ENCODE measurements at regions not wholly inside any gene's neighbourhood (a gene's known extent, or its start where the extent isn't known, plus 50 kb on each side); places are given as distances from the start of the nearest gene placed in this dataset.
A peak's percentile ranks its signal among the peaks of the same experiment; 100 is the strongest.
"Not testable (repeated sequence)": the region's sequence is repeated elsewhere in the genome, so short reads cannot be mapped to it uniquely, and the experiment has no call there.

- ATAC-seq, result no peak
- DNase-seq (ENCODE audit: missing footprints), result no peak
- intact Hi-C loops (cut with DNase I), result no loop called here
These were observed 130.0 kb upstream of the ZNF217 start for GRCh38 chr20:53723621-53724020.

DNA sequence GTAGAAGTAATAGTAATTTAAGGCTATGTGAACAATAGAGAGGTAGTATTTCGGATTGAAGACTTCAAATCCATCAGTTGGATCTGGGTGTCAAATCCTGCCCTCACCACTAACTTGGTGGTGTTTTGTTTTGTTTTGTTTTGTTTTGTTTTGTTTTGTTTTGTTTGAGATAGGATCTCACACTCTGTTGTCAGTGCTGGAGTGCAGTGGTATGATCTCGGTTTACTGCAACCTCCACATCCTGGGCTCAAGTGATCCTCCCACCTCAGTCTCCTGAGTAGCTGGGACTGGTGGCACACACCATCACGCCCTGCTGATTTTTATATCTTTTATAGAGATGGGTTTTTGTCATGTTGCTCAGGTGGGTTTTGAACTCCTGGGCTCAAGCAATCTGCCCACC lies 129.4 kb upstream of the ZNF217 start:
- intact Hi-C loops (cut with DNase I), result no loop called here
- DNase-seq (ENCODE audit: missing footprints), result no peak
- no peak for ATAC-seq

DNA sequence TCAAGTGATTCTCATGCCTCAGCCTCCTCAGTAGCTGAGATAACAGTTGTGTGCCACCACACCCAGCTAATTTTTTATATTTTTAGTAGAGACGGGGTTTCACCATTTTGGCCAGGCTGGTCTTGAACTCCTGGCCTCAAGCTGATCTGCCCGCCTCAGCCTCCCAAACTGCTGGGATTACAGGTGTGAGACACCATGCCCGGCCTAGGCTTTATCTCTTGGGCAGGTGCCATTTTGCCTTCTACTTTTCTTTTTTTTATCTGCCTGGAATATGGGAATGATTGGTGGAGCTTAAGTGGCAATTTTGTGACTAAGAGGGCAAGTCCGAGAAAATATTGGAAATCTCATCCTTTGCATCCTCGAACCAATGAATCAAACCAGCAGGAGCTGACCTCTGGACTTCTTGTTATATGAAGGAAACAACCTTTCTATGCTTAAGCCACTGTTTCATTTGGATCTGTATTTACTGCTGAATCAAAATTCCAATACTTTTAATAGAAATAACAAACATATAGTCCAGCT lies 128.9 kb upstream of the ZNF217 start:
- ATAC-seq, result no peak
- DNase-seq (ENCODE audit: missing footprints), result no peak

DNA sequence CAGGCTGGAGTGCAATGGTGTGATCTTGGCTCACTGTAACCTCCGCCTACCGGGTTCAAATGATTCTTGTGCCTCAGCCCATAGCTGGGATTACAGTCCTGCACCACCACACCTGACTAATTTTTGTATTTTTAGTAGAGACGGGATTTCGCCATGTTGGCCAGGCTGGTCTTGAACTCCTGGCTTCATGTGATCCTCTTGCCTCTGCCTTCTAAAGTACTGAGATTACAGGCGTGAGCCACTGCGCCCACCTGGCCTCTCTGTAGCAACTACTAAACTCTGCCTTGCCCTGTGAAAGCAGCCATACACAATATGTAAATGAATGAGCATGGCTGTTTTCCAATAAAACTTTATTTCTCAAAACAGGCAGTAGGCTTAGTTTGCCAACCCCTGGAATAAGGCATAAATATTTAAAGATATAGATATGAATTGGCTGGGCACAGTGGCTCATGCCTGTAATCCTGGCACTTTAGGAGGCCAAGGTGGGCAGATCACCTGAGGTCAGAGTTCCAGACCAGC lies 127.9 kb upstream of the ZNF217 start:
- ATAC-seq; DNase-seq (ENCODE audit: missing footprints); intact Hi-C loops (cut with DNase I): not testable (repeated sequence)

More for the DNA sequence above, 128.9 kb upstream of the ZNF217 start:
- intact Hi-C loops (cut with DNase I), result no loop called here

DNA sequence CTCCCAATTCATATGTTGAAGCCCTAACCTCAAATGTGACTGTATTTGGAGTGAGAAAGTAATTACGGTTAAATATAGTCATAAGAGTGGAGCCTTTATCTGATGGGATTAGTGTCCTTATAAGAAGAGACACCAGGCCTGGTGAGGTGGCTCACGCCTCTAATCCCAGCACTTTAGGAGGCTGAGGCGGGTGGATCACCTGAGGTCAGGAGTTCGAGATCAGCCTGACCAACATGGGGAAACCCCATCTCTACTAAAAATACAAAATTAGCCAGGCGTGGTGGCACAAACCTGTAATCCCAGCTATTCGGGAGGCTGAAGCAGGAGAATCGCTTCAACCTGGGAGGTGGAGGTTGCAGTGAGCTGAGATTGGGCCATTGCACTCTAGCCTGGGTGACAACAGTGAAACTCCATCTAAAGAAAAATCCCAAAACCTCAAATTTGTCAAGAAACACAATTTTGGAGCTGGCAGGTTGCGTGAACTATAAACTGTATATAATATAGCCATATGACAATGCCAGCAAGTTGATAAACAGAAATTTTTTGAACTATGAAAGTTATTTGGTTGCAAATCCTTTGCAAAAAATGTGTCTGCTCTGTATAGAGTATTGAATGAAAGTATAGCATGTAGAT lies 125.6 kb upstream of the ZNF217 start:
- not testable (repeated sequence) for DNase-seq (ENCODE audit: missing footprints); ATAC-seq

GRCh38 chr20:53718142-53719021 lies 124.7 kb upstream of the ZNF217 start:
- DNase-seq (ENCODE audit: missing footprints), result no peak
- ATAC-seq, result no peak
- intact Hi-C loops (cut with DNase I), result no loop called here

More for the DNA sequence above, 125.6 kb upstream of the ZNF217 start:
- intact Hi-C loops (cut with DNase I), result not testable (repeated sequence)

- no peak for ATAC-seq
- DNase-seq (ENCODE audit: missing footprints), result no peak
- intact Hi-C loops (cut with DNase I), result no loop called here
These were observed 122.8 kb upstream of the ZNF217 start for GRCh38 chr20:53716395-53716794.

GRCh38 chr20:53714524-53714923 lies 120.9 kb upstream of the ZNF217 start:
- intact Hi-C loops (cut with DNase I), result no loop called here
- no peak for ATAC-seq
- DNase-seq (ENCODE audit: missing footprints), result no peak

DNA sequence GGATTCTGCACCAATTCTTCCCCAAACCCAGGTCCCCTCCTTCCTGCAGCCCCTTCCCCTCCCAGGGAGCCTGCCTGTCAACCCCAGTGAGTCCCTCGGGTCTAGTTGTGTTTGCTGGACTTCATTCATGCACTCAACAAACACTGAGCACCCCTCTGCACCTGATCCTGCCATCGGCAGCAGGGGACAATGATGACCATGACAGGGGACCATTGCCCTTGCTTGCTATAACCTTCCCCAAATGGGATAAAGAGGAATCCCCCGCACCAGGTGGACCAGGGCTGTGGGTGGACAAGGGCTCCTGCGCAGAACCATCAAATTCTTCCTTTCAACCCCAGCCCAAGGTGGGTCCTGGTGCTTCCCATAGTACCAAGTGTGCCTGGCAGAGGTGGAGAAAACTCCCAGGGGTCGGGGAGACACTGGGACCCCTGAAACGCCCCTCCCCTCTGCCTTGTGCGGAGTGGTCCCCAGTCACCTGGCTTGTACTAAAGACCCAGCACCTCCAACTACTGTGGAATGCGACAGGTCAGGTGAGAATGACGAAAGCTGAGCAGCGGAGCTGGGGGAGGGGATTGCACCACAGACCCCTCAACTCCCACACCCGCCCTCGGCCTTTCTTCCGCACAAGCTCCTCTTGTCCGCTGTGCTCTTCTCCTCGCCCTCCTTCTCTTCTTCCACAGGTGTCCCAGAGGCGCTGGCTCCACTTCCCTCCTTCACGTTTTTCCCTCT lies 119.9 kb upstream of the ZNF217 start:
- no peak for ATAC-seq
- intact Hi-C loops (cut with DNase I), result no loop called here
- DNase-seq (ENCODE audit: missing footprints), result no peak

GRCh38 chr20:53712212-53712977 lies 118.8 kb upstream of the ZNF217 start:
- no peak for ATAC-seq
- intact Hi-C loops (cut with DNase I), result no loop called here
- no peak for DNase-seq (ENCODE audit: missing footprints)

GRCh38 chr20:53711333-53712211 lies 117.9 kb upstream of the ZNF217 start:
- intact Hi-C loops (cut with DNase I), result no loop called here
- ATAC-seq, result no peak

GRCh38 chr20:53708129-53708968 lies 114.7 kb upstream of the ZNF217 start:
- intact Hi-C loops (cut with DNase I), result no loop called here

More at GRCh38 chr20:53711333-53712211, 117.9 kb upstream of the ZNF217 start:
- DNase-seq (ENCODE audit: missing footprints), result no peak

DNA sequence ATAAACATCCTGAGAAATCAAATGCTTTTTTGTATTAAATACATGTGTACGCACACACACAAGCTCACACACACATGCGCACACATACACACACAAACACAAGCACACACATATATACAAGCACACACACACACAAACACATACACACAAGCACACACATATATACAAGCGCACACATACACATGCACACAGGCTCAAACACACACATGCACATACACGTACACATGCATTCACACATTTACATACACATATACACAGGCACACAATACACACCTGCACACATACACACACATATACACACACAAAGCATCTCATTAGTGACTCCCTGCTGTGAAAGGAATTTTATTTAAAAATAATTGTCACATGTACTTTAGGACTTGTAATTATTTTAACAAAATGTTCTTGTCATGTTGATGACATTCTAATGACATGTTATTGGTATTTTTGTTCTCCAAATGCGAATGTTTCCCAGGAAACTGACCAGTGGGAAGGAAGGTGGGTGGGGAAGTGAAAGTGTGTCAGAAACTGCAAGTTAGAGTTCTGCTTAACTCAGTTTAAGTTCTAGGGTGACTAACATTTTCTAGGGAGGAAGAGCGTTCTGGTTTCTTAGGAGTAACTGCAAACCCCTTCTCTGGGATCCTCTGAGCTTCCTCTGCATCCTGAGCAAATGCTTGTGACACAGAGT lies 113.9 kb upstream of the ZNF217 start:
- DNase-seq (ENCODE audit: missing footprints) (no peak), ATAC-seq (peak; percentile 48)
- intact Hi-C loops (cut with DNase I), result no loop called here

More at GRCh38 chr20:53708129-53708968, 114.7 kb upstream of the ZNF217 start:
- ATAC-seq (peak; percentile 14), DNase-seq (ENCODE audit: missing footprints) (no peak)

DNA sequence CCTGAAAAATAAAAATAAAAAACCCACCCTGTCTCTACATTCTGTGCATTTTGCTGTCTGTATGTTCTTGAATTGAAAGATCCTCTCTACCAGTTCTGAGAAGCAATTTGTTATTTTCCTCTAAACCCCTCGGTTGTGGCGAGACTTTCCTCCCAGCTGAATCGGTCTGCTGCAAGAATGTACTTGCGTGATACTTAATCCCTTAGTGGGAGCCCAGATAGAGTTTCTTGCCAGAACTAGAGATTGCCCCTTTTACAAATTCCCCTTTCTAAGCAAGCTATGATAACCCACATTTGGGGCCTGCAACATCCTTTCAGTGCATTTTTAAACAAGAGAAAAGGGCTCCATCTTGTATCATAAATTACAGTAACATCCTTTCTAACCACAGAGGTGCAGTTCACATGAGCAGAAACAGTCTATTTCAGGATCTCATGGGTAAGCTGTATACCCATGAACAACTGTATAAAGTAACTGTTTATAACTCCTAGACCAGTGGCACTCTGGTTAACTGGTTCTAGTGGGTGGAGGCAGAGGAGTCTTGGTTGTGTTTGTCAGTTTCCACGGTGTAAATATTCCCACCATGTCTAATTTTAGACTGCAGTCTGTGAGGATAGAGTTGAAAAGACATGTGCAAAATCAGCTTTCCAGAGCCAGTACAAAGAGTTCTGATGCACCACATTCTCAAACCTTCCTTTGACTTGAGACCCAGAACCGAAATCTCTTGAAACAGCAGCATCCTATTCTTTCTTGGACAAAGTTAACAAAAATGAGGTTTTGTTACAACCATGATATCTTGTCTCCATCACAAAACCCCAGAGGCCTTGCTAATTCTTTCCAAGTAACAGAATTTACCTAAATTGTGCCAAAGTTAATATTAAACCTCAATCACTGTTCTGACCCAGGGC lies 113.1 kb upstream of the ZNF217 start:
- ATAC-seq (no peak), DNase-seq (ENCODE audit: missing footprints) (no peak)
- intact Hi-C loops (cut with DNase I), result no loop called here

GRCh38 chr20:53706008-53706465 lies 112.4 kb upstream of the ZNF217 start:
- no peak for DNase-seq (ENCODE audit: missing footprints)
- no peak for ATAC-seq
- intact Hi-C loops (cut with DNase I), result no loop called here

Measured in Right ventricle myocardium inferior (tissue), 1 donor.